ENCODE measurements at regions not wholly inside any gene's neighbourhood (a gene's known extent, or its start where the extent isn't known, plus 50 kb on each side); places are given as distances from the start of the nearest gene placed in this dataset.
"Not testable (repeated sequence)": the region's sequence is repeated elsewhere in the genome, so short reads cannot be mapped to it uniquely, and the experiment has no call there.

DNA sequence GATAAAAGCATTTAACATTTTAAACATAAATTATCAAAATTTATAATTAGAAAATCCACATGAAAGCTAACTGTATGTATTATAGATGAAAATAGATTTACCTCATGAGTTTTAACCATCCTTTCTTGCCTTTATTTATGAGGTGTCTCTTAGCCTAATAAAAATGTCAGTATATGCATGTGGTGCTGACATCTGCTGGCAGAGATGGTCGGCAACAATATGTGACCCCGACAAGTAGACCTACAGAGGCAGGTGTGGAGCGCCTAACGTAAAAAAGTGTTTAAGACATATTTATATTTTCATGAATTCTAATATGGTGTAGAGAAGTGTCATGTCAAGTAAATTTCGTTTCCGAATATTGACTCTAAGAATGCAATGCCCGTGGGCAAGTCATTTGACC lies 149.0 kb upstream of the FUT9 start:
- H3K27ac Mint-ChIP-seq: no peak overlapping the region
- no peaks in the 10 kb centered on the region for H3K4me1 Mint-ChIP-seq (ENCODE audit: unreplicated experiment)
- DNase-seq (ENCODE audit: extremely low spot score, unreplicated experiment): no peak
- no peaks in the 10 kb centered on the region for H3K9me3 Mint-ChIP-seq
- H3K36me3 Mint-ChIP-seq: no peaks in the 10 kb centered on the region
- TF ChIP-seq, protein P1, sequence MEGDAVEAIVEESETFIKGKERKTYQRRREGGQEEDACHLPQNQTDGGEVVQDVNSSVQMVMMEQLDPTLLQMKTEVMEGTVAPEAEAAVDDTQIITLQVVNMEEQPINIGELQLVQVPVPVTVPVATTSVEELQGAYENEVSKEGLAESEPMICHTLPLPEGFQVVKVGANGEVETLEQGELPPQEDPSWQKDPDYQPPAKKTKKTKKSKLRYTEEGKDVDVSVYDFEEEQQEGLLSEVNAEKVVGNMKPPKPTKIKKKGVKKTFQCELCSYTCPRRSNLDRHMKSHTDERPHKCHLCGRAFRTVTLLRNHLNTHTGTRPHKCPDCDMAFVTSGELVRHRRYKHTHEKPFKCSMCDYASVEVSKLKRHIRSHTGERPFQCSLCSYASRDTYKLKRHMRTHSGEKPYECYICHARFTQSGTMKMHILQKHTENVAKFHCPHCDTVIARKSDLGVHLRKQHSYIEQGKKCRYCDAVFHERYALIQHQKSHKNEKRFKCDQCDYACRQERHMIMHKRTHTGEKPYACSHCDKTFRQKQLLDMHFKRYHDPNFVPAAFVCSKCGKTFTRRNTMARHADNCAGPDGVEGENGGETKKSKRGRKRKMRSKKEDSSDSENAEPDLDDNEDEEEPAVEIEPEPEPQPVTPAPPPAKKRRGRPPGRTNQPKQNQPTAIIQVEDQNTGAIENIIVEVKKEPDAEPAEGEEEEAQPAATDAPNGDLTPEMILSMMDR (conservative IDR thresholded peaks at IDR 0.05): peak; percentile 68
- no peaks in the 10 kb centered on the region for H3K27me3 Mint-ChIP-seq
- no peak overlapping the region for H3K4me3 Mint-ChIP-seq

DNA sequence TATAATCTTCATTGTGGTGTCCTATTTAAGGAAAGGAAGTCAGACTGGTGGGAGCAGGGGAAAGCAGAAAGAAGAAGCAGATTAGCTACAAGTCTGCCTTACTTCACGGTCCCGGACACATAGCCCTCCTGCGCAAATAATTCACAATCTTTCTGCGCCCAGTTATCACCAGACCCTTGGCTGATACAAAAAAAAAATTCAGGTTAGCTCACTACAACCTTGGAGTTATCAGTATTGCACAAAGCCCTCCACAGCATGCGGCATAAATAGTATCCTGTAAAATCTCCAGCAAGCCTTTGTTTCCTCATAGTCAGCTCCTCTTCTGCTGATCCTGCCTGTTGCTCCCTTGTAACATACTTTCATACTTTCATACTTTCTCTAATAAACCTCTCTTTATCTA lies 148.6 kb upstream of the FUT9 start:
- TF ChIP-seq, protein P1 (conservative IDR thresholded peaks at IDR 0.05): no peak
- DNase-seq (ENCODE audit: extremely low spot score, unreplicated experiment): no peak
- no peaks in the 10 kb centered on the region for H3K4me1 Mint-ChIP-seq (ENCODE audit: unreplicated experiment)
- H3K9me3 Mint-ChIP-seq: no peaks in the 10 kb centered on the region
- H3K4me3 Mint-ChIP-seq: no peak overlapping the region
- no peaks in the 10 kb centered on the region for H3K36me3 Mint-ChIP-seq
- H3K27me3 Mint-ChIP-seq: no peaks in the 10 kb centered on the region
- H3K27ac Mint-ChIP-seq: no peak overlapping the region

DNA sequence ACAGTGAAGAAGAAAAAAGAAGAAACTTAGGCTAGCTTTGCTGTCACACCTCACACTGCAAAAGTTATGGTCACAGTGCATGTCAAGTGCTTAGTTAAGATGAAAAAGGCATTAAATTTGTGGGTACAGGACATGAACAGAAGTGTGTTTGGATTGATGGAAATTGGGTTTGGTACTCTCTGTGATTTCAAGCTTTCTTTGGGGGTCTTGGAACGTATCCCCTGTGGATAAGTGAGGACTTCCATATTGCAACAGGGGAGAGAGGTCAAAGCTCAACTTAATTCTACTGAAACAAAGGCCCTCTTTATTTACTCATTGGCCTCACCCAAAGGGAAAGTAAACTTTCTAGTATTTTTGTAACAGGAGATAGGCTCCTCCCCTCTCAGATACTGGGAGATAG lies 138.3 kb upstream of the FUT9 start:
- Mint-ChIP-seq H3K27me3 (no peaks in the 10 kb centered on the region), H3K36me3 (no peaks in the 10 kb centered on the region), H3K4me1 (ENCODE audit: unreplicated experiment) (no peaks in the 10 kb centered on the region), H3K27ac (no peak overlapping the region), H3K9me3 (no peaks in the 10 kb centered on the region), H3K4me3 (no peak overlapping the region)
- TF ChIP-seq, protein P1 (conservative IDR thresholded peaks at IDR 0.05): no peak
- DNase-seq (ENCODE audit: extremely low spot score, unreplicated experiment): no peak

DNA sequence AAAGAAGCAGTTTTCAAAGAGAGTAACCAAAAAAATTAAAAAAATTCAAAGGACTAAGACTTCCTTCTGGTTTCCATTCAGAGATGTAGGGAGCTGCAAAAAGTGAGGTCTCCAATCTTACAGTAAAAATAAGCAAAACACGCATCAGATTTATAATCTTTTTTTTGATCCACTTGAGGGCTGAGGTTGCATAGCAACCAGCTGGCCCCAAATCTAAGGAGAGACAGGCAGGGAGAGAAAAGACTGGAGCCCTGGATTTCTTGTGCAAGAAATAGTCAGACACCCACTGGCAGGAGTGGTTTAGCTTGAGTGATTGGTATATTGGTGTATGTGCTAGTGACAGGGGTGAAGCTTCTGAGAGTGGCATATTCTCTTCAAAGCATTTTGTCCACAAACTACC lies 135.9 kb upstream of the FUT9 start:
- TF ChIP-seq, protein P1 (conservative IDR thresholded peaks at IDR 0.05): no peak
- Mint-ChIP-seq H3K4me3 (no peak overlapping the region), H3K9me3 (no peaks in the 10 kb centered on the region), H3K4me1 (ENCODE audit: unreplicated experiment) (no peaks in the 10 kb centered on the region), H3K27me3 (no peaks in the 10 kb centered on the region), H3K36me3 (no peaks in the 10 kb centered on the region), H3K27ac (no peak overlapping the region)
- DNase-seq (ENCODE audit: extremely low spot score, unreplicated experiment): no peak

DNA sequence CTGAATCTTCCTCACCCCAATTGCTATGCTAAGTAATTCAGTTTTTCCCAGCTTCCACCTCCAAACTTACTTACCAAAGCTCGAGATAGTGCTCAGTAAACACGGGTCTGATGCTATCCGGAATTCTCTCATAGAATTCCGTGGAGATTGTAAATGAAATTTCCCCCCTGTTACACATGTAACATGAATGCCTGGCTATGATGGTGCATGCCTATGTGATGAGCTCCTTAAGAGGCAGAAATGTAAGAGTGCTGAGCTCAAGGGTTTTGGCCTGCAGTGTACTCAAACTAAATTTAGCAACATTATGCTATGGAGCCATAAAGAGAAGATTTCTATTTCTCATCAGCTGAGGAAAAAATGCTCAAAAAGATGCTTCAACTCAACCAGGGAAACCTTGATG lies 133.4 kb upstream of the FUT9 start:
- no peaks in the 10 kb centered on the region for H3K9me3 Mint-ChIP-seq
- DNase-seq (ENCODE audit: extremely low spot score, unreplicated experiment): no peak
- no peaks in the 10 kb centered on the region for H3K27me3 Mint-ChIP-seq
- H3K36me3 Mint-ChIP-seq: no peaks in the 10 kb centered on the region
- H3K4me3 Mint-ChIP-seq: no peak overlapping the region
- TF ChIP-seq, protein P1 (conservative IDR thresholded peaks at IDR 0.05): no peak
- H3K27ac Mint-ChIP-seq: no peak overlapping the region
- no peaks in the 10 kb centered on the region for H3K4me1 Mint-ChIP-seq (ENCODE audit: unreplicated experiment)

DNA sequence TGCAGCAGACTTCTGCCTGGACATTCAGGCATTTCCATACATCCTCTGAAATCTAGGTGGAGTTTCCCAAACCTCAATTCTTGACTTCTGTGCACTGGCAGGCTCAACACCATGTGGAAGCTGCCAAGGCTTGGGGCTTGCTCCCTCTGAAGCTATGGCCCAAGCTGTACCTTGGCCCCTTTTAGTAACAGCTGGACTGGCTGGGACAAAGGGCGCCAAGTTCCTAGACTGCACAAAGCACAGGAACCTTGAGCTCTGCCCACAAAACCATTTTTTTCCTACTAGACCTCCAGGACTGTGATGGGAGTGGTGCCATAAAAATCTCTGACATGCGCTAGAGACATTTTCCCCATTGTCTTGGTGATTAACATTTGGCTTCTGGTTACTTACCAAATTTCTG lies 127.1 kb upstream of the FUT9 start:
- not testable (repeated sequence) for H3K27me3 Mint-ChIP-seq; H3K4me3 Mint-ChIP-seq; DNase-seq (ENCODE audit: extremely low spot score, unreplicated experiment); H3K4me1 Mint-ChIP-seq (ENCODE audit: unreplicated experiment); H3K36me3 Mint-ChIP-seq; H3K9me3 Mint-ChIP-seq; H3K27ac Mint-ChIP-seq
